Hepatocyte (in vitro differentiated cells): ENCODE measurements at regions not wholly inside any gene's neighbourhood (a gene's known extent, or its start where the extent isn't known, plus 50 kb on each side); places are given as distances from the start of the nearest gene placed in this dataset.

ENCODE experiments used
- CTCF ChIP-seq: fragments of 200-600 bp; sonication (generic); IDR thresholded peaks from 2 replicates; pipeline ENCODE4 v1.5.1; 2016; ENCODE audit warnings: antibody characterized with exemption, mild to moderate bottlenecking; ENCODE audit not compliant: poor library complexity
- EZH2 ChIP-seq: fragments of 200-600 bp; sonication (generic); IDR thresholded peaks from 2 replicates; pipeline ENCODE4 v1.6.1; 2016; ENCODE audit warnings: antibody characterized with exemption, mild to moderate bottlenecking, borderline replicate concordance

- TF ChIP-seq CTCF (no peak), EZH2 (no peak)
Measured at GRCh38 chr5:103389357-103389756, 130.8 kb downstream of the MACIR start.
